ENCODE measurements at regions not wholly inside any gene's neighbourhood (a gene's known extent, or its start where the extent isn't known, plus 50 kb on each side); places are given as distances from the start of the nearest gene placed in this dataset.
"Not testable (repeated sequence)": the region's sequence is repeated elsewhere in the genome, so short reads cannot be mapped to it uniquely, and the experiment has no call there.

DNA sequence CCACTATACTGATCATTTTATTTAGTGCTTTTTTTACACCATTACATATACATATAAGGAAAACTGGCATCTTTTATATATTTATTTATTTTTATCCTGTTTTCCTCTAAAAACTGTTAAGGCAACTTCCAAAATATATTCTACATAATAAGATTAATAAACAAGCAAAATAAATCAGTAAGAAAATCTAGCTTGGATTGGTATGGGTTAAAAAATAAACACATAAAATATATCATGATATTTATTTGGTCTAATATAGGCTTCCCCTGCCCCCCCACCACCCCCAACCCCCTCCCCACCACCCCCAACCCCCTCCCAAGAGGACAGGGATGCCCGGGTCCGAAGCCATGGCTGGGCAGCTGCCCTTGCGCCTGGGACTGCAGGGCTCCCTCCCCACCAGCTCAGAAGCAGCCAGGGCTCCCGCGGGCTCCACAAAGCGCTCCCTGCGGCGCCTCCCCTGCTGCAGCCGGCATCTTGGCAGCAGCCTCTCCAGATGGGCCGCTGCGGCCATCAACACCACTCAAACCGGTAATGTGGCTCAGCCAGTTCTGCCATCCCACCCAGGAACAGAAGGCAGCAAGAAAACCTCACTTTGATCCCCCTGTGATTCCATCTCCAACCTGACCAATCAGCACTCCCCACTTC lies 319.3 kb downstream of the SPATA31A6 start:
- TF ChIP-seq POLR2A, POLR2AphosphoS5 (IDR thresholded peaks at IDR 0.05; ENCODE audit: low read depth, low read length): not testable (repeated sequence)

Measured in GM12892 (cell line).